ENCODE measurements at regions not wholly inside any gene's neighbourhood (a gene's known extent, or its start where the extent isn't known, plus 50 kb on each side); places are given as distances from the start of the nearest gene placed in this dataset.

- TF ChIP-seq CTCF (IDR thresholded peaks at IDR 0.05) = no peak
- Histone ChIP-seq H3K27ac (no peak overlapping the region), H3K36me3 (ENCODE audit: insufficient read depth in 1 of 2, low read depth in 1 of 2) (no peaks in the 10 kb centered on the region), H3K9me3 (no peaks in the 10 kb centered on the region), H3K27me3 (ENCODE audit: insufficient read depth in 3 of 3, low read length in 2 of 3) (no peaks in the 10 kb centered on the region), H3K4me3 (no peak overlapping the region), H3K4me1 (peaks cover 6% of the 10 kb centered on the region)
- no peak for DNase-seq
- ATAC-seq = no peak
- 34 to 49% (median 37%) methylated on average over 3 of the region's 3 CpGs for WGBS, 3 donors
- intact Hi-C loops (cut with DNase I) = no loop called here
Observed at GRCh38 chr5:68459093-68459809, 243.7 kb downstream of the PIK3R1 start.

GRCh38 chr5:68459810-68460139 is 244.2 kb downstream of the PIK3R1 start:
- H3K4me3 ChIP-seq = no peak overlapping the region
- no peaks in the 10 kb centered on the region for H3K27me3 ChIP-seq (ENCODE audit: insufficient read depth in 3 of 3, low read length in 2 of 3)
- ATAC-seq = no peak
- H3K36me3 ChIP-seq (ENCODE audit: insufficient read depth in 1 of 2, low read depth in 1 of 2) = no peaks in the 10 kb centered on the region
- no peak overlapping the region for H3K27ac ChIP-seq
- TF ChIP-seq CTCF (IDR thresholded peaks at IDR 0.05) = no peak
- no peak for DNase-seq
- H3K4me1 ChIP-seq = peaks cover 6% of the 10 kb centered on the region
- no peaks in the 10 kb centered on the region for H3K9me3 ChIP-seq
- intact Hi-C loops (cut with DNase I) = loop anchor here (2.0 to 10.0 kb wide), 4 partner anchors 172 to 1215 kb away; no protein-coding TSS in a partner anchor
- WGBS, 3 donors = 58 to 66% (median 63%) methylated on average over 3 of the region's 3 CpGs

- 58 to 62% (median 60%) methylated on average over 3 of the region's 3 CpGs for WGBS, 3 donors
- H3K9me3 ChIP-seq = no peaks in the 10 kb centered on the region
- no peaks in the 10 kb centered on the region for H3K36me3 ChIP-seq (ENCODE audit: insufficient read depth in 1 of 2, low read depth in 1 of 2)
- no peaks in the 10 kb centered on the region for H3K27me3 ChIP-seq (ENCODE audit: insufficient read depth in 3 of 3, low read length in 2 of 3)
- ATAC-seq (peak in 3 of 4 donors; percentile 57 to 74 (median 64)), DNase-seq (no peak)
- no peak overlapping the region for H3K4me3 ChIP-seq
- intact Hi-C loops (cut with DNase I) = loop anchor here (2.0 to 10.0 kb wide), 4 partner anchors 173 to 1215 kb away; no protein-coding TSS in a partner anchor
- H3K27ac ChIP-seq = no peak overlapping the region
- peaks cover 6% of the 10 kb centered on the region for H3K4me1 ChIP-seq
- TF ChIP-seq CTCF (IDR thresholded peaks at IDR 0.05) = peak; percentile 68
Observed at GRCh38 chr5:68460147-68460798, 244.7 kb downstream of the PIK3R1 start.

GRCh38 chr5:68463606-68464005 is 248.1 kb downstream of the PIK3R1 start:
- intact Hi-C loops (cut with DNase I) = loop anchor here (5.0 to 10.0 kb wide), 3 partner anchors 176 to 1219 kb away; no protein-coding TSS in a partner anchor
- no peak for ATAC-seq
- DNase-seq = no peak
- no peak for TF ChIP-seq CTCF (IDR thresholded peaks at IDR 0.05)
- H3K27me3 ChIP-seq (ENCODE audit: insufficient read depth in 3 of 3, low read length in 2 of 3) = no peaks in the 10 kb centered on the region
- H3K4me1 ChIP-seq = peaks cover 6% of the 10 kb centered on the region
- no peak overlapping the region for H3K4me3 ChIP-seq
- no peak overlapping the region for H3K27ac ChIP-seq
- 90 to 94% (median 90%) methylated on average over 3 of the region's 3 CpGs for WGBS, 3 donors
- no peaks in the 10 kb centered on the region for H3K36me3 ChIP-seq (ENCODE audit: insufficient read depth in 1 of 2, low read depth in 1 of 2)
- H3K9me3 ChIP-seq = no peaks in the 10 kb centered on the region
